OCI-M2 (cell line): ENCODE measurements at regions not wholly inside any gene's neighbourhood (a gene's known extent, or its start where the extent isn't known, plus 50 kb on each side); places are given as distances from the start of the nearest gene placed in this dataset.
"Not testable (repeated sequence)": the region's sequence is repeated elsewhere in the genome, so short reads cannot be mapped to it uniquely, and the experiment has no call there.

Experiments
- DNase-seq: peaks from one replicate; lab custom pipeline; 2025; ENCODE audit not compliant: unreplicated experiment; lab: John Stamatoyannopoulos, UW

DNA sequence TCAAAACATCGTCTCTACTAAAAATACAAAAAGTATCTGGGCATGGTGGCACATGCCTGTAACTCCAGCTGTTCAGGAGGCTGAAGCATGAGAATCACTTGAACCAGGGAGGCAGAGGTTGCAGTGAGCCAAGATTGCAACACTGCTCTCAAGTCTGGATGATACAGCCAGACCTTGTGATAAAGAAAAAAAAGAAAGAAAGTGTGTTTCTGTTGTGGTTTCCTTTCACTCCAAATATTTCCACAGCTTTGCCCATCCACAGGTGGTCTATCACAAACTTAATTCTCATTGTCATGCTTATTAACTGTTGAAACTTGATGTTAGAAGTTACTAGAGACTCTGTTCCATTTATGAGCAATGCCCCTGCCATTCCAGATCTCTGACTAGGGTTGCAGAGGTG is 316.0 kb upstream of the SEMA3C start:
- no peak for DNase-seq

DNA sequence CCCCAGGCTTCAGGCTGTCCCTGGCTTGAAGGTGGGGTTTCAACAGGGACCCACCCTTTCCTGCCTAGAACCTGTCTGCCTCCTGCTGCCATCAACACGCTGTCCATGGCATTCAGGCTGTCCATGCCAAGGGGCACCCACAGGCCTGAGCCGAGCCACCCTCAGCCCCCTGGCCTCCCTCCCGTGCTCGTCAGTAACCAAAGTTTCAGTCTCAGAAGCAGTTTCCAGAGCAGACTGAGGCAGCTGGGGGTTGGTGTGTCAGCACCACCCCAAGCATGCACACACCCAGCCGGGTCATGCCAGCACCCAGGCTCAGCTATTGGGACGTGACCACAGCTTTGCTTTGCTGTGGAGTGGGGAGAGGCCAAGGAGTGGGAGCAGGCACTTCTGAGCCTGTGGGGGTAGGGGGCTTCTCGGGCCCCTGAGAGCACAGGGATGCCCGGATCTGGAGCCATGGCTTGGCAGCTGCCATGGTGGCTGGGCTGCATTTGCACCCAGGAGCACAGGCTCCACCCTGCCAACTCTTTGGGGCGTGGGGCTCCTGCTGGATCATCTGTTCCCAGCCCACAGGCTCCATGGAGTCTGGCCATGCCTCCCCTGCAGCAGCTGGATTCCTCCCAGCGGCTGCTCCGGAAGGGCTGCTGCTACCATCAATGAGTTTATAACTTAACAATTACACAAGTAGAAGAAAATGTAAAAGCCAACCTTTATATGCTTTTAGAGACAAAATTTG is 314.5 kb upstream of the SEMA3C start:
- no peak for DNase-seq

DNA sequence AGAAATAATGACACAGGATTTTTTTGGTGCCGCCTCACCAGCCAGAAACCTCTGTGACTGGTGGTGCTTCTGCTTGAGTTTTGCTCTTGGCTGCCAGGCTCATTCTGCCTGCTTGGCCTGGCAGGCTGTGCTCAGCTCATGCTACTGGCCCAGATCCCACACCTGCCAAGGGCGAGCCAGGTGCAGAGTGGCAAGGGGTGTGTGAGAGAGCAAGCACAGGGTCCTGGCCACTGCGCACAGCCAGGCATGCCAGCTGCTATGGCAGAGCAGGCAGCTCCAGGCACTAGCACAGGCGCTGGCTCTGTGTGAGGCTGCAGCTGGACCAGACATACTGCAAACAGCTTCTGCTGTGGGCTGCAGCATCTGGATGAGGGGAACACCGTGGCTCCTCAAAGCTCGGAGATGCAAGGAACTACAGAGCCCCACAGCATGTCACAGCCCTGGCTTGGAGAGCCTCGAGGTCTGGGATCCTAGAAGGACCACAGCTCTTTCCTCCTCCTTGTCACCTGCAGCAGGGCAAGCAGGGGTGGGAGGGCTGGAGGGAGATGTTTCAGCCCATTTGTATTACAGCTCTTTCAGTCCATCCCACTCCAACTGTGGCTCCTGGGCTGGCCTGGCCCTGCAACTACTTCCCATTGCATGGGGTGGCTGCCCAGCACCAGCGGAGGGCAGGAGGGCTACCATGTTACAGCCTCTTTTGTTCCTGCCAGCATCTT is 313.4 kb upstream of the SEMA3C start:
- DNase-seq, result no peak

DNA sequence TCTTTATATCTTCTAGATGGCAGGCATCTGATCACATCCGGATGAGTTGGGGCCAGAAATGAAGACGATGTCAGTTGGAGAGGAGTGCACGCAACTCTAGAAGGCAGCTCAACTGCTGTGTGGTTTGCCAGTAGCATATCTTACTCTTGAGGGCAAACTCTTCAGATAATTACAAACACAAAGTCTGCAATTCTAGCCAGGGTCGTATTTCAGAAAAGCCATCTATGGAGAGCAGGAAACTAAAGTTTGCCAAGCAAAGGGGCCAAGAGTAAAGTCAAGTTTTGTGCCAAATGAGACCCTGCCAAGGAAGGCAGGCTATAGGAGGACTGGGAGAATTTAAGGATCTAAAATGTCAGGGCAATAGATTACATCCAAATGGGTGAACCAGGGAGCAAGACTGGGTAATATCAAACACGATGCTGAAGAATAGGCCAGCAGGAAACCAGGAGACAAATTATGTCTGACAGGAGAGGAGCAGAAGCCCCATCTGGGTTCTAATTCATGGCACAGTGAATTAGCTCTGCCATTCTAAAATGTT is 312.5 kb upstream of the SEMA3C start:
- no peak for DNase-seq

DNA sequence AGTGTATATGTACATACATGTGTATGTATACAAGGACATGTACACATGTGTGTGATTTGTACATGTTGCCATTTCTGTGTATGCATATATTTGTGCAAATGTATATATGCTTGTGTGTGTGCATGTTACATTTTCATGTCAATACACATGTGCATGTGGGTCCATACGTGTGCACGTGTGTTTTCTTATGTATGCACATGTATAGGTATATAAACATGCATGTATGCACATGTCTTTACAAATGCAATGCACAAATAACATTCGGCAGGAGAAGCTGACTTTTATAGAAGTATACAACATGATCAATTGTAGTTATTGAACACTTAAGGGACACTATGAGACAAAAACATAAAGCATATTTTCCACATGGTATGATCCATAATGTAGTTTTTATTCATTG is 307.4 kb upstream of the SEMA3C start:
- DNase-seq, result no peak

DNA sequence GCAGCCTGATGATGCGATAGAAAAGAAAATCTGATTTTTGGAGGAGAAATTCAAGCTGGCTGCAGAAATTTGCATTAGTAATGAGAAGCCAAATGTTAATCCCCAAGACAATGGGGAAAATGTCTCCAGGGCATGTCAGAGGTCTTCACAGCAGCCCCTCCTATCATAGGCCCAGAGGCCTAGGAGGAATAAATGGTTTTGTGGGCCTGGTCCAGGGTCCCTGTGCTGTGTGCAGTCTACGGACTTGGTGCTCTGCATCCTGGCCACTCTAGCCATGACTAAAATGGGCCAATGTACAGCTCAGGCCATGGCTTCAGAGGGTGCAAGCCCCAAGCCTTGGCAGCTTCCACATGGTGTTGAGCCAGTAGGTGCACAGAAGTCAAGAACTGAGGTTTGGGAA is 303.8 kb upstream of the SEMA3C start:
- DNase-seq, result not testable (repeated sequence)

DNA sequence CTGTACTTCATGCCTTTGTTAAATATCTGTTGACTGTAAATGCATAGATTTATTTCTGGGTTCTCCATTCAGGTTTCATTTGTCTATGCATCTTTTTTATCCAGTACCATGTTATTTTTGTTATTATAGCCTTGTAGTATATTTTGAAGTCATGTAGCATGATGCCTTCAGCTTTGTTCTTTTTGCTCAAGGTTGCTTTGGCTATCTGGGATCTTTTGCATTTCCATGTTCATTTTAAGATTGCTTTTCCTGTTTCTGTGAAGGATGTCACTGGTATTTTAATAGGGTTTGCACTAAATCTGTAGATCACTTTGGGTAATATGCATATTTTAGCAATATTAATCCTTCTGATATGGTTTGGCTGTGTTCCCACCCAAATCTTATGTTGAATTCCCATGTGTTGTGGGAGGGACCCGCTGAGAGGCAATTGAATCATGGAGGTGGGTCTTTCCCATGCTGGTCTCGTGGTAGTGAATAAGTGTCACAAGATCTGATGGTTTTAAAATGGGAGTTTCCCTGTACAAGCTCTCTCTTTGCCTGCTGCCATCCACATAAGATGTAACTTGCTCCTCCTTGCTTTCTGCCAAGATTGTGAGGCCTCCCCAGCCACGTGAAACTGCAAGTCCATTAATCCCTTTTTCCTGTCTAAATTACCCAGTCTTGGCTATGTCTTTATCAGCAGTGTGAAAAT is 302.8 kb upstream of the SEMA3C start:
- no peak for DNase-seq

DNA sequence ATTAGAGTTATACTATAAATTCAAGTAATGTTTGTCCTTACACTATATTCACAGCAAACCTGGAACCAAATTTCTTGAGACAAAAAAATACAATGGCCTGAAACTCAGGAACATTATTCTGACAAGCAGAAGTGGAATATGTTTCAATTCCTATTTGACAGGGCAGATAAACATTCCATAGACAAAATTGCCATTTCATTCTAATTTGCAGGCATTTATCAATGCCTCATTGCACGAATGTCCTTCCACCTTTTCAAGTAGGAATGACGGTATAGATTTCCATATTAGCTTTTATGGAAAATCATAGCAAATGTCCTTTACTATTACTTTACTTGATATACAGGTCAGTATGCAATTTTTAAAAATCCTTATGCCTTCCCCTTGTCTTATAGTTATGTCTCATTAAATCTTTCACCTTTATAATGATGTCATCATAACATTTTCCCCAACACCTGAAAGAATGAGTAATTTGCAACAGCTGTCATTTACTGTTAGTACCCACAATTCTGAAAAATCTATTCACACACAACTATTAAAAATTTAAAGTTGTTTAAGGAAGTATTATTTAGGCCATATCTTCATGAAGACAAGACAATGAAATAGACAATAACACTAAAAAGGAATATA is 299.7 kb upstream of the SEMA3C start:
- DNase-seq, result no peak

DNA sequence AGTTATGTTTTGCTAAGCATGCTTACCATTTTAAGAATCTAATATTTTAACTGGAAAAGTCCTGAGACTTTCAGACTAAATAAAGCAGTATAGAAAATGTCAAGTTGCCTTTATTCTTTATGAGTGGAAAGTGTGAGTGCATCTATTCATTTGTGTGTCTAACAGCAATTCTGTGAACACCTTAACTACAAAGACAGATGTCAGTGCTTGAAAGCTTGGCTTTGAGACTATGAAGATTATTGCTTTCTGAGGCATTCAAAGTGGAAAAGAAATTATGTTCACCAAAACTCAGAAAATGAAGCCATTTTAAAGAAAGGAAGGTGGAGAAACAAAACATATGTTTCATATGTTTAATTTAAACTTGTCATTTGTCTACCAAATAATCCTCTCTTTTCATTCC is 294.5 kb upstream of the SEMA3C start:
- no peak for DNase-seq

DNA sequence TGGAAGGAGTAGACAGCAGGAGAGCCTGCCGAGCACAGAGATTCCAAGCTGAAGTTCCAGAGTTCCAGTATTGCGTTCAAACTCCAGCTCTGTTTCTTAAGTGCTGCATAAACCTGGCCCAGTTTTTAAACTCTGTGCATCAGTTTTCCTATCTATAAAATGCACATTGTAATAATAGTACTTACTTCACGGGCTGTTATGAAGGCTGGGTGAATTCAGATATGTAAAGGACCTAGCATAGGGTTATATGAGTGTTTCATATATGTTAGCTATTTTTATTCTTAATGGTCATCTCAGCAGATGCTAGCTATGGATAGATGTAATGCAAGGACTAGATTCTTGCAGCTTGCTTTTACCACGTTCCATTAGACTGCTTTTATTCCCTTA is 293.1 kb upstream of the SEMA3C start:
- DNase-seq, result no peak

DNA sequence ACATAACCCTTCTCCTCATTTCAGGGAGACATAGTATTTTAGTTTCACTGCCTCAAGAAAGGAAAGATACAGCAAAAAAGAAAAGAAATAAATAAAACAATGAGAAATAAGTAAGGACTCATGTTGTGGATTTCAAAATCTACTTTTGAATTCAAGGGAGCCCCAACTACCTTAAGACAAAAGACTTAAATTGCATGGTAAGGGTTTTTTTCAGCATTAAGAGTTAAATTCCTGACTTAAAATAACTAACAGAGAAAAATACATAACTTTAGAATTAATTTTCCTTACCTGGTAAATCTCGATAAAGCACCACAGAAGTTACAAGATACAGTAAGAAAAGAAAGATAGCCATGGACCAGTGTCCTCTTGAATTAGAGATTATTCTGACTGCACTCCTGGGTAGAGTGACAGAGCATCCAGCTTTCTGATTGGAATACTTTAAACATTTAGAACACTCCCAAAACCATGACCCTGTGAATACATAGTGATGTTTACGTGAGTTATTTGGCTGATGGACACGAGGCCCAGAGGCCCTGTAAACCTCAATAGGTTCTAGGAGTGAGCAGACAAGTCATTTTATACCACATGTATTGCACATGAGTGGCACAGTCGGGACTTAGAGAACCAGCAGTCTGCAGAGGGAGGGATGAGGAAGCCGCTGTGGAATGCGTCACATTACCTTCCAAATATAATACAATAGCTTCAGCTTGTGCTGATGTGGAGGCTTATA is 292.5 kb upstream of the SEMA3C start:
- DNase-seq, result no peak

DNA sequence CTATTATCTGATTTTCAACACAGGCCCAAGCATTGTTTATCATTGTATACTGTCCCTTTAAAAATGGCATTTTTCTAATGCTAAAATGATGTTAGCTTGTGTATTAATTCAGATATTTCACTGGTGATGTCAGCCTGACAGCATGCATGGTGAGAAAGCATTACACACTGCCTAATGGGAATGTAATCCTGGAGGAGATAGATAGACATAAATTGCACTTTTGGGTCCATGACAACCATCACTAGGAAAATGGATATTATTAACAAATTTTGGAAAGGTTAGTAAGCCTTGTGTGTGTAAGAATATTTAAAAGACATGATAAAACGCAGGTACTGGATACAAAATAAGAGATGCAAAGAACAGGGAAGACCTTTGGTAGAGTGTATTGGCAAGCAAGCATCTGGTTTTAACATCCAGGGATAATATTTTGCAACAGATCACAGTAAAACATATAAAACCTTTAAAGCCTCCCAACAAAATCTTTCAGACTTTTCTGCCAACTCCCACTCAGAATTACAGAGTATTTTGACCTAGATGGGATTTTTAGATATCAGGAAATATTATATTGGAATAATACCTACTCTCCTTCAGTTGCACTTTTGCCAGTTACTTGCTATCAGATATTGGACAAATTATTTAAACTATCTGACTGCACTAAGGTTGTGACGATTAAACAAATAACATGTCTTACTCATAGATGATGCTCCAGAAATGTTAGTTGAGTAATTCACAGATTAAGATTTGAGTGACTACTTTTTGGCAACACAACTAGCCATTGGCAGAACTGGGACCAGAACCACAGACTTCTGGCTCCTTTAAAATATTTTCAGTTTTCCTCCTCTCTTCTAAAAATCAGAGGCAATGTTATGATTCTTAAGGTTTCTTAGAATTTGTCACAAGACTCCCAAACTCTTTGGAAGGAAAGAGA is 291.6 kb upstream of the SEMA3C start:
- DNase-seq, result no peak

DNA sequence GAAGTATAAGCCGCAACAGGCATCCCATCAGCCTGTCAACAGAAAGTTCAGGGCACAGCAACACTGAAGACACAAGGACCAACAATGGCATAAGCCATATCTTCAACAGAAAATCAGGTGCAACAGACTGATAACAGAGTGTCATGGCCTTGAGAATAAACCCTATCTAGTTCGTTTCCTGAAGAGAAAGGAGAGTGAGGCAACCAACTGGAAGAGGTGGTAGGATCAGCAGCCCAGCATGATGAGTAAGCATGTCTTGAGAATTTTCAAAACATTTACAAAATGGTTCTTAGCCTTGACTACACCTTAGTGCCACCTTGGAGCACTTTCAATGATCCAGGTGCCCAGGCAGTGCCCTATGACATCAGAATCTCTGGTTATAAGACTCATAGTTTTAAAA is 290.2 kb upstream of the SEMA3C start:
- no peak for DNase-seq

DNA sequence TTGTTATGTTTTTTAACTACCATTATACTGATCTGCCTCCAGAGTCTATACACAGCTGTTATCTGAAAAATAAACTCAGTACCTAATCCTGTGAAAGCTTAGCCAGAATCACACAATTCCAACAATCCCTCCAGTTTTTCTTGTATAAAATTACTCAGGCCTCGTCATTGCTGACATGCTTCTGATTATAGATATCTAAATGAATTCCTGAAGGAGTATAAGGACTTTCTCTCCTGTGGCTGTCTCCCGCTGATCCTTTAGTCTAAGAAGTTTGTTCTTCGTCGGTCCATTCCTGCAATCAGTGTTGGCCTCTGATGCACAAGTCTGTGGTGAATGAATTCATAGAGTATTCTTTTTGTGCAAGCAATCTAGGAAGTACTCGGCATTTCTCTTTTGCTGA is 288.9 kb upstream of the SEMA3C start:
- no peak for DNase-seq

DNA sequence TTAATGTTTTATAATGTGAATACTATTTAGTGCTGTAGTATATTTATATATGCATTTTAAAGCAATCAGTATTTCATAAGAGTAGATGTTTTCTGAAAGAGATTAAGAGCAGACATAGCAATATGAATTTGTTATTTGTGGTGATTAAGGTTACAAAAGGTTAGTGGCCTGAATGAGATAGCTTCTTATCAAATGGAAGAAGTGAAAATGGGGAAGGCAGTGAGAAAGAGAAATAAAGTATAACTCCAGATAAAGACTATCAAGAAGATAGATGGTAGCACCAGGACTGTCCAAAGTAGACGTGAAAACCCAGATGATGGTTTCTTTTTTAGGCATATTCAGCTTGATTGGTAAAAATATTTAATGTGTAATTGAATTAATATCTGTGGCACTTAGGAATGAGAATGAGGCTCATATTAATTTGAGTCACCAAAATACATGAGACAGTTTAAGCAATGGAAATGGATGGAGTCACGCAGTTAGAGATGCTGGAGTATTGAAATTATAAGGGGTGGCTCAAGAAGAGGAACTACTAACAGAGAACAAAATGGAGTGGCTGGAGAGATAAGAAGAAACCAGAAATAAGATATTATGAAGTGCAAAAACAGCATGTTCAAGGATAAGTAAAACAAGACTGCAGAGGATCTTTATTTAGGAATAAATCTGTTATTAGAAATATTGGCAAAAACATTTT is 288.0 kb upstream of the SEMA3C start:
- no peak for DNase-seq

DNA sequence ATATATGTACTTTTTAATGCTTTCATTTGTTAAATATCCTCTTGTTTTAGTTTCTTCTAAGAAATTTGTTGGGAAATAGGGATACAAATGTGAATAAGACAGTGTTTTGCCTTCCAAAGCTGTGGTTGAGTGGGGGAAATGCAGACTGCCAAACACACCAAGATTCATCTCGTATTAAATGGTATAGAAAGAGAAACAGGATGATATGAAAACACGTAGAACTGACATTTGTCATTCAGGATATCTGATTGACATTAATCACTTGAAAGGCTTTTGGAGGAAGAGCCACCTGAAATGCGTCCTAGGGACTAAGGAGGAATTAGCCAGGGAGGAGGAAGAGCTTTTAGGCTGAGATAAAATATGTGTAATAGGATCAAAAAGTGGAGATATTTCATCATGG is 287.4 kb upstream of the SEMA3C start:
- no peak for DNase-seq

DNA sequence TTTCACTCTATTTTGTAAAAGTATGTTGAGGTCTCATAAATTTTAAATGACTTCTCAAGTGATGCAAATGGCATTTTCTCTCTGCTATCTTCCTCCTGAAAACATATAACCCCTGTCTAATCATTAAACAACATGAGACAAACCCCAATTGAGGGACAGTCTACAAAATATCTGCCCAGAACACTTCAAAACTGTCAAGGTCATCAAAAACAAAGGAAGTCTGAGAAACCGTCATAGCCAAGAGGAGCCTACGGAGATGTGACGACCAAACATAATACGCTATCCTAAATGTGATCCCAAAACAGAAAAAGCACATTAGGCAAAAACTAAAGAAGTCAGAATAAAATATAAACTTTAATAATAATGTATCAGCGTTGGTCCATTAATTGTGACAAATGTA is 282.3 kb upstream of the SEMA3C start:
- no peak for DNase-seq

DNA sequence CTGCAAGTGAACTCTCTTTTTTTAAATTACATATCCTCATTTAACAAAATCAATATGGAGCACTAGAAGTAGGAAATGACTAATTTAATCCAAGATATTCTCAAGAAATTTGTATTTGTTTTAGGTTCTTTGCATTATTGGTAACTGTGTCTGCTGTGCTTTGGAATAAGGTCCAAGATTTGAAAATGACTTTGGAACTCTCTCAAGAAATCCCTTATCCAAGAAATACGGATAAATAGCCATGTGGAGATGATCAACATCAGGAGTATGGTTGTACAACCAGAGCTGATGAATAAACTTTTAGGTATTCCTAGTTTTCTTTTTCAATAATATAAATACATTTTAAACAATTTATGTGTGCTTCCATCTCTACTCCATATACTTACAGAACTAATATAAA is 279.9 kb upstream of the SEMA3C start:
- DNase-seq, result no peak

DNA sequence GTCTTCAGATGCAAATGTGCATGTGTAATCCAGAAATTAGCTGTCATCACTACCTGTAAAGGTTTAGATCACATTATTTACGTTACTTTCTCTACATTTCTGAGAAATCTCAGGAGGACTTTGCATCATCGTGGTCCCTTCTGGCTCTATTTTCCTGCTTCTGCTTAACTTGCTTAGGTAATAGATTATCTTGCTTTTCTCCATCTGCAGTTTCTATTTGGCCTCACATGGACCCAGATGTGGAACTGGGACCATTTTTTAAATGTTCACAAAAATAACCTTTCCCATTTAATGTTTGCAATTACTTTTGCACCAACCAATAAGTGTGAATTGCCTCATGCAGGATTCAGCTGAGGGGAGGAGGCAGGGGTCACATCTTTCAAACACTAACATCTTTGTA is 278.4 kb upstream of the SEMA3C start:
- no peak for DNase-seq
